ENCODE measurements at regions not wholly inside any gene's neighbourhood (a gene's known extent, or its start where the extent isn't known, plus 50 kb on each side); places are given as distances from the start of the nearest gene placed in this dataset.

- no peak for TF ChIP-seq CTCF (IDR thresholded peaks at IDR 0.05)
- TF ChIP-seq POLR2A (IDR thresholded peaks at IDR 0.05), result no peak
Measured at GRCh38 chr13:40402931-40403431, 263.5 kb downstream of the FOXO1 start.

Data from Peyer's patch (tissue), 4 donors.